Prostate gland (tissue), 2 donors: ENCODE measurements at regions not wholly inside any gene's neighbourhood (a gene's known extent, or its start where the extent isn't known, plus 50 kb on each side); places are given as distances from the start of the nearest gene placed in this dataset.
"Not testable (repeated sequence)": the region's sequence is repeated elsewhere in the genome, so short reads cannot be mapped to it uniquely, and the experiment has no call there.

Experiments used
- CTCF ChIP-seq, 4 experiments: fragments of 200-600 bp in 2 of 4; fragments of 450-650 bp in 2 of 4; sonication (generic) in 2 of 4; IDR thresholded peaks; 1 replicate in 3 of 4; 2 replicates in 1 of 4; pipeline ENCODE4 v1.5.1; 2016 to 2019; ENCODE audit warnings: antibody characterized with exemption in 4 of 4, mild to moderate bottlenecking in 2 of 4, moderate library complexity in 2 of 4
- POLR2A ChIP-seq: fragments of 450-650 bp; IDR thresholded peaks from one replicate; pipeline ENCODE4 v1.6.1; 2016; ENCODE audit warnings: antibody characterized with exemption, mild to moderate bottlenecking
- POLR2AphosphoS5 ChIP-seq: sonication (generic); formaldehyde crosslinking; IDR thresholded peaks from one replicate; pipeline ENCODE4 v1.6.1; 2017; ENCODE audit warnings: antibody characterized with exemption

- TF ChIP-seq POLR2A; CTCF (IDR thresholded peaks at IDR 0.05); POLR2AphosphoS5: not testable (repeated sequence)
These were observed 80.0 kb upstream of the NUPR2 start for GRCh38 chr7:56196195-56196594.
